Glutamatergic neuron (in vitro differentiated cells): ENCODE measurements at regions not wholly inside any gene's neighbourhood (a gene's known extent, or its start where the extent isn't known, plus 50 kb on each side); places are given as distances from the start of the nearest gene placed in this dataset.

Source experiments
- DNase-seq: peaks from one replicate; pipeline ENCODE4 v3.0.0; 2022
- H3K27ac Mint-ChIP-seq: one replicate; pipeline ENCODE4 v1.8.0; 2020; ENCODE audit warnings: mild to moderate bottlenecking, mixed read lengths, inconsistent platforms; ENCODE audit not compliant: unreplicated experiment
- H3K27me3 Mint-ChIP-seq: one replicate; pipeline ENCODE4 v1.8.0; 2020; ENCODE audit warnings: mild to moderate bottlenecking, moderate library complexity, mixed read lengths, inconsistent platforms; ENCODE audit not compliant: unreplicated experiment
- H3K36me3 Mint-ChIP-seq: one replicate; pipeline ENCODE4 v1.8.0; 2020; ENCODE audit warnings: mild to moderate bottlenecking, mixed read lengths, inconsistent platforms; ENCODE audit not compliant: unreplicated experiment
- H3K4me1 Mint-ChIP-seq: one replicate; pipeline ENCODE4 v1.8.0; 2020; ENCODE audit warnings: mild to moderate bottlenecking, low read depth, mixed read lengths, inconsistent platforms; ENCODE audit not compliant: unreplicated experiment
- H3K4me3 Mint-ChIP-seq: one replicate; pipeline ENCODE4 v1.8.0; 2020; ENCODE audit warnings: mild to moderate bottlenecking, mixed read lengths, inconsistent platforms; ENCODE audit not compliant: unreplicated experiment
- H3K9me3 Mint-ChIP-seq: one replicate; pipeline ENCODE4 v1.8.0; 2020; ENCODE audit warnings: mild to moderate bottlenecking, moderate library complexity, mixed read lengths, inconsistent platforms; ENCODE audit not compliant: unreplicated experiment
- TF ChIP-seq, protein P1 (sequence below): fragments of 200-600 bp; sonication (generic); IDR thresholded peaks from one replicate; pipeline ENCODE4 v1.5.0; 2021; ENCODE audit not compliant: partially characterized antibody, unreplicated experiment

DNA sequence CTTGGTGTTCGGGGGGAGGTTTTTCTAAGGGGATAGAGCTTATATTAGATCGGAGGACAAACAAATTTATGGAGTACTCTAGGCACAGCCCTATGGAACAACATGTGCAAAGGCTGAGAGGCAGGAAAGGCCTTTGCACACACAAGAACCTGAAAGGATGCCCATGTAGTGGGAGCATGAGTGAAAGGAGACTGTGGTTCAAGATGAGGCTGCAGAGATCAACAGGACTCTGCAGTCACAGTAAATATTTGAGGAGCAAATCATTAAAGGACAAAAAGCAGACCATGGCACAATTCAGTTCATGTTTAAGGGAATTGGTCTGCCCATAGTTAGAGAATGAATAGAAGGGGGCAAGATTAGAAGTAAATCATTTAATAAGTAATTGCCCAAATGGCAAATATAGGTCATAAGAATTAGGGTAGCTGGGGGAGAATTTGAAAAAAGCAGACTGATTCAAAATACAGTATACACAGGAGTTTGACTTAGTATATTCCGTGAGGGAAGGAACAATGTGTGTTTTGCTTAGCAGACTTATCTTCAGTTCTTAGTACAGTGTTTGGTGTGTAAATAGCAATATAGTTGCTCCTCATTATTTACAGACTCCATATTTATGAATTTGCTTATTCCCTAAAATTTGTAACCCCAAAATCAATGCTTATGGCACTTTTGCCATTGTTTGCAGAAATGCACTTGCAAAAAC lies 268.1 kb downstream of the SEC16B start:
- Mint-ChIP-seq H3K4me3 (no peak overlapping the region), H3K9me3 (peaks cover 2% of the 10 kb centered on the region), H3K27ac (no peak overlapping the region), H3K4me1 (no peaks in the 10 kb centered on the region), H3K36me3 (no peaks in the 10 kb centered on the region), H3K27me3 (no peaks in the 10 kb centered on the region)
- TF ChIP-seq, protein P1, sequence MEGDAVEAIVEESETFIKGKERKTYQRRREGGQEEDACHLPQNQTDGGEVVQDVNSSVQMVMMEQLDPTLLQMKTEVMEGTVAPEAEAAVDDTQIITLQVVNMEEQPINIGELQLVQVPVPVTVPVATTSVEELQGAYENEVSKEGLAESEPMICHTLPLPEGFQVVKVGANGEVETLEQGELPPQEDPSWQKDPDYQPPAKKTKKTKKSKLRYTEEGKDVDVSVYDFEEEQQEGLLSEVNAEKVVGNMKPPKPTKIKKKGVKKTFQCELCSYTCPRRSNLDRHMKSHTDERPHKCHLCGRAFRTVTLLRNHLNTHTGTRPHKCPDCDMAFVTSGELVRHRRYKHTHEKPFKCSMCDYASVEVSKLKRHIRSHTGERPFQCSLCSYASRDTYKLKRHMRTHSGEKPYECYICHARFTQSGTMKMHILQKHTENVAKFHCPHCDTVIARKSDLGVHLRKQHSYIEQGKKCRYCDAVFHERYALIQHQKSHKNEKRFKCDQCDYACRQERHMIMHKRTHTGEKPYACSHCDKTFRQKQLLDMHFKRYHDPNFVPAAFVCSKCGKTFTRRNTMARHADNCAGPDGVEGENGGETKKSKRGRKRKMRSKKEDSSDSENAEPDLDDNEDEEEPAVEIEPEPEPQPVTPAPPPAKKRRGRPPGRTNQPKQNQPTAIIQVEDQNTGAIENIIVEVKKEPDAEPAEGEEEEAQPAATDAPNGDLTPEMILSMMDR, result no peak
- DNase-seq, result no peak

DNA sequence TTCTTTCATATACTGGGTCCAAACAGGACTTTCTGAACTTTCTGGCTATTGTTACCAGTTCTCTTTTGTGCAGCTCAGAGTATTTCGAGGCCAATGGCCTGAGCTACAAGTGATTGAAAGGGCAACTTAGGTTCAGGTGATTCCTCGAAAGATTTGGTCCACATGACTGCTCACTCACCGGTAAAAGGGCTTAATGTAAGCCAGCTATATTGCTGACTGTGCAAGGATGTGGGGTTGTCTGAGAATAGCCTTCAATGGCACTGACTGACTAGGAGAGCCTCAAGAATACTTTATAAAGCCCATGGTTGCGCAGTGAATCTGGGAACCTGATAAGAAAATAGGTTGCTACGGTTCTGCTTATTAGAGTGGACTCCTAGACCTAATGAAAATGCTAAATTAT lies 269.0 kb downstream of the SEC16B start:
- DNase-seq, result no peak
- Mint-ChIP-seq H3K9me3 (peaks cover 2% of the 10 kb centered on the region), H3K27me3 (no peaks in the 10 kb centered on the region), H3K27ac (no peak overlapping the region), H3K36me3 (no peaks in the 10 kb centered on the region), H3K4me3 (no peak overlapping the region), H3K4me1 (no peaks in the 10 kb centered on the region)
- TF ChIP-seq, protein P1, result no peak

DNA sequence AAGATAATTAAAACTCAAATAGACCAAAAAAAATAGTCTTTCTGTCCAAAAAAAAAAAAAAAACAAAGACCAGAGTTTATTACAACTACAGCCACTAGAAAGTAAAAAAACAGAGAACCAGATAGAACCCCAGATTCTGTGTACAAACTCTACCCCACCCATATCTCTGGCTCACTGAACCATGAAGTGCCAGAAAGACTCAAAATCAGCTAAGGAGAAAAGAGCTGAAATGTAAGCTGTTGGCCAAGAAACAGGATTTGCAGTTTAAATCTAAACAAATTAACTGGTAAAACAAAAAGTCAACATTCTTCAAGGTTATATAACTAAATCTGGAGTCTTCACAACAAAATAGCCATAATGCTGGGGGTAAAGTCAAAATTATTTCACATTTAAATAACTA lies 278.9 kb downstream of the SEC16B start:
- TF ChIP-seq, protein P1, result no peak

GRCh38 chr1:177687544-177687943 lies 282.3 kb downstream of the SEC16B start:
- Mint-ChIP-seq H3K27me3 (no peaks in the 10 kb centered on the region), H3K4me1 (peaks cover 2% of the 10 kb centered on the region), H3K4me3 (no peak overlapping the region), H3K36me3 (peaks cover 8% of the 10 kb centered on the region), H3K9me3 (peaks cover 2% of the 10 kb centered on the region), H3K27ac (no peak overlapping the region)
- TF ChIP-seq, protein P1, result no peak
- no peak for DNase-seq

More for the DNA sequence above, 278.9 kb downstream of the SEC16B start:
- no peak for DNase-seq
- peaks cover 2% of the 10 kb centered on the region for H3K4me1 Mint-ChIP-seq
- no peak overlapping the region for H3K4me3 Mint-ChIP-seq
- peaks cover 8% of the 10 kb centered on the region for H3K36me3 Mint-ChIP-seq
- H3K9me3 Mint-ChIP-seq, result peaks cover 3% of the 10 kb centered on the region
- no peak overlapping the region for H3K27ac Mint-ChIP-seq
- no peaks in the 10 kb centered on the region for H3K27me3 Mint-ChIP-seq

- no peak for DNase-seq
- Mint-ChIP-seq H3K9me3 (no peaks in the 10 kb centered on the region), H3K27me3 (no peaks in the 10 kb centered on the region), H3K36me3 (peaks cover 4% of the 10 kb centered on the region), H3K27ac (no peak overlapping the region), H3K4me1 (peaks cover 2% of the 10 kb centered on the region), H3K4me3 (no peak overlapping the region)
- TF ChIP-seq, protein P1, result no peak
Observed at GRCh38 chr1:177686933-177687332, 282.9 kb downstream of the SEC16B start.
